Smooth muscle cell (in vitro differentiated cells): ENCODE measurements at regions not wholly inside any gene's neighbourhood (a gene's known extent, or its start where the extent isn't known, plus 50 kb on each side); places are given as distances from the start of the nearest gene placed in this dataset.

ENCODE experiments used
- DNase-seq: peaks from one replicate; lab custom pipeline; 2025; ENCODE audit not compliant: unreplicated experiment; lab: John Stamatoyannopoulos, UW
- H2AFZ ChIP-seq: fragments of 200-600 bp; sonication (generic); 2 replicates; pipeline ENCODE4 v1.6.0; 2016; ENCODE audit warnings: antibody characterized with exemption, low read depth, mild to moderate bottlenecking
- H3F3A ChIP-seq: fragments of 200-600 bp; sonication (generic); 2 replicates; pipeline ENCODE4 v1.6.0; 2017; ENCODE audit warnings: antibody characterized with exemption, low read depth
- H3K27ac ChIP-seq: fragments of 200-600 bp; sonication (generic); 2 replicates; pipeline ENCODE4 v1.5.1; 2016; ENCODE audit warnings: low read depth, mild to moderate bottlenecking
- H3K27me3 ChIP-seq: fragments of 200-600 bp; sonication (generic); 2 replicates; pipeline ENCODE4 v1.6.1; 2016; ENCODE audit warnings: low read depth, mild to moderate bottlenecking
- H3K36me3 ChIP-seq: fragments of 200-600 bp; sonication (generic); 2 replicates; pipeline ENCODE4 v1.5.1; 2016; ENCODE audit warnings: low read depth
- H3K4me1 ChIP-seq: fragments of 200-600 bp; sonication (generic); 2 replicates; pipeline ENCODE4 v1.5.1; 2016; ENCODE audit warnings: low read depth
- H3K4me2 ChIP-seq: fragments of 200-600 bp; sonication (generic); 2 replicates; pipeline ENCODE4 v1.6.0; 2016; ENCODE audit warnings: mild to moderate bottlenecking
- H3K4me3 ChIP-seq: fragments of 200-600 bp; sonication (generic); 2 replicates; pipeline ENCODE4 v1.5.1; 2016; ENCODE audit warnings: mild to moderate bottlenecking
- H3K79me2 ChIP-seq: fragments of 200-600 bp; sonication (generic); 2 replicates; pipeline ENCODE4 v1.6.0; 2016; ENCODE audit warnings: low read depth, mild to moderate bottlenecking
- H3K9ac ChIP-seq: fragments of 200-600 bp; sonication (generic); 2 replicates; pipeline ENCODE4 v1.6.0; 2016; ENCODE audit warnings: low read depth
- H3K9me3 ChIP-seq: fragments of 200-600 bp; sonication (generic); replicated peaks from 2 replicates; pipeline ENCODE4 v1.5.1; 2016; ENCODE audit warnings: low read depth
- H4K20me1 ChIP-seq: fragments of 200-600 bp; sonication (generic); 2 replicates; pipeline ENCODE4 v1.6.0; 2016; ENCODE audit warnings: low read depth
- WGBS: methylation state at CpG from one replicate; pipeline ENCODE4 v1.1.7; 2016; ENCODE audit warnings: low lambda C conversion rate; 5-methylcytosine and 5-hydroxymethylcytosine counted together
- TF ChIP-seq, protein P1 (sequence below): fragments of 200-600 bp; sonication (generic); IDR thresholded peaks from 2 replicates; pipeline ENCODE4 v1.5.1; 2017; ENCODE audit warnings: borderline replicate concordance, mild to moderate bottlenecking, antibody characterized with exemption; ENCODE audit not compliant: insufficient read depth, poor library complexity, severe bottlenecking

- H2AFZ ChIP-seq, result no peak overlapping the region
- TF ChIP-seq, protein P1, sequence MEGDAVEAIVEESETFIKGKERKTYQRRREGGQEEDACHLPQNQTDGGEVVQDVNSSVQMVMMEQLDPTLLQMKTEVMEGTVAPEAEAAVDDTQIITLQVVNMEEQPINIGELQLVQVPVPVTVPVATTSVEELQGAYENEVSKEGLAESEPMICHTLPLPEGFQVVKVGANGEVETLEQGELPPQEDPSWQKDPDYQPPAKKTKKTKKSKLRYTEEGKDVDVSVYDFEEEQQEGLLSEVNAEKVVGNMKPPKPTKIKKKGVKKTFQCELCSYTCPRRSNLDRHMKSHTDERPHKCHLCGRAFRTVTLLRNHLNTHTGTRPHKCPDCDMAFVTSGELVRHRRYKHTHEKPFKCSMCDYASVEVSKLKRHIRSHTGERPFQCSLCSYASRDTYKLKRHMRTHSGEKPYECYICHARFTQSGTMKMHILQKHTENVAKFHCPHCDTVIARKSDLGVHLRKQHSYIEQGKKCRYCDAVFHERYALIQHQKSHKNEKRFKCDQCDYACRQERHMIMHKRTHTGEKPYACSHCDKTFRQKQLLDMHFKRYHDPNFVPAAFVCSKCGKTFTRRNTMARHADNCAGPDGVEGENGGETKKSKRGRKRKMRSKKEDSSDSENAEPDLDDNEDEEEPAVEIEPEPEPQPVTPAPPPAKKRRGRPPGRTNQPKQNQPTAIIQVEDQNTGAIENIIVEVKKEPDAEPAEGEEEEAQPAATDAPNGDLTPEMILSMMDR, result no peak
- 90% methylated on average over 10 of the region's 10 CpGs for WGBS
Measured at GRCh38 chr2:105674859-105675541, 69.7 kb upstream of the NCK2 start.

GRCh38 chr2:105674401-105674800, 70.3 kb upstream of the NCK2 start:
- TF ChIP-seq, protein P1, result no peak
- no peaks in the 10 kb centered on the region for H4K20me1 ChIP-seq
- DNase-seq, result no peak
- no peak overlapping the region for H3K27ac ChIP-seq
- H3K9ac ChIP-seq, result no peak overlapping the region
- H3K9me3 ChIP-seq, result no peaks in the 10 kb centered on the region
- H3K4me1 ChIP-seq, result no peaks in the 10 kb centered on the region
- no peak overlapping the region for H2AFZ ChIP-seq
- no peaks in the 10 kb centered on the region for H3K36me3 ChIP-seq
- WGBS, result 81% methylated on average over 7 of the region's 7 CpGs
- no peaks in the 10 kb centered on the region for H3F3A ChIP-seq
- peaks cover 9% of the 10 kb centered on the region for H3K27me3 ChIP-seq
- H3K4me3 ChIP-seq, result no peak overlapping the region
- no peak overlapping the region for H3K4me2 ChIP-seq
- no peaks in the 10 kb centered on the region for H3K79me2 ChIP-seq

More at GRCh38 chr2:105674859-105675541, 69.7 kb upstream of the NCK2 start:
- H3K36me3 ChIP-seq, result no peaks in the 10 kb centered on the region
- H3K9me3 ChIP-seq, result no peaks in the 10 kb centered on the region
- H3K4me3 ChIP-seq, result no peak overlapping the region
- no peaks in the 10 kb centered on the region for H3K4me1 ChIP-seq
- H3K27me3 ChIP-seq, result peaks cover 9% of the 10 kb centered on the region
- H3K9ac ChIP-seq, result no peak overlapping the region
- H3K79me2 ChIP-seq, result no peaks in the 10 kb centered on the region
- H4K20me1 ChIP-seq, result no peaks in the 10 kb centered on the region
- H3K4me2 ChIP-seq, result no peak overlapping the region
- no peak overlapping the region for H3K27ac ChIP-seq
- no peak for DNase-seq
- no peaks in the 10 kb centered on the region for H3F3A ChIP-seq

DNA sequence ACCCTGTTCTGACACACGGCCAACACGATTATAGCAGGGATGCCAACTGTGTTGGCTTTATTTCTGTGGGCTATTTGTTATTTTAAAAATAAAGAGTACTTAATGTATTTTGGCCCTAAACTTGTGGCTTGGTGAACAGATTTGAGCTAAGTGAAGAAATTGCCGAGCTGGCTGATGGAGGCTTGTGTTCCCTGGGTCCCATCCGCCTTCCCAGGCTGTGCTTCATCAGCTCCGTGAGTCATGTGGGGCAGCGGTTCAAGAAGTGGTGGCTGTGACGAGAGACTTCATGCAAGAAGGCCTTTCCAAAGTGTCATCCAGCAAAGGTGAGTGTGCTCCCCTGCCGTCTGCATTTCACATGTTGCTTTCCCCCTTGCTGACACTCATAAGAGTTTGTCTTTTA, 73.6 kb upstream of the NCK2 start:
- DNase-seq, result no peak
- H3F3A ChIP-seq, result no peaks in the 10 kb centered on the region
- H3K4me1 ChIP-seq, result no peaks in the 10 kb centered on the region
- H3K27me3 ChIP-seq, result no peaks in the 10 kb centered on the region
- no peak overlapping the region for H3K4me3 ChIP-seq
- H2AFZ ChIP-seq, result no peak overlapping the region
- TF ChIP-seq, protein P1, result no peak
- H4K20me1 ChIP-seq, result no peaks in the 10 kb centered on the region
- H3K4me2 ChIP-seq, result no peak overlapping the region
- 91% methylated on average over 8 of the region's 8 CpGs for WGBS
- peaks cover under 1% of the 10 kb centered on the region for H3K9me3 ChIP-seq
- no peak overlapping the region for H3K27ac ChIP-seq
- H3K36me3 ChIP-seq, result no peaks in the 10 kb centered on the region
- H3K9ac ChIP-seq, result no peak overlapping the region
- no peaks in the 10 kb centered on the region for H3K79me2 ChIP-seq

DNA sequence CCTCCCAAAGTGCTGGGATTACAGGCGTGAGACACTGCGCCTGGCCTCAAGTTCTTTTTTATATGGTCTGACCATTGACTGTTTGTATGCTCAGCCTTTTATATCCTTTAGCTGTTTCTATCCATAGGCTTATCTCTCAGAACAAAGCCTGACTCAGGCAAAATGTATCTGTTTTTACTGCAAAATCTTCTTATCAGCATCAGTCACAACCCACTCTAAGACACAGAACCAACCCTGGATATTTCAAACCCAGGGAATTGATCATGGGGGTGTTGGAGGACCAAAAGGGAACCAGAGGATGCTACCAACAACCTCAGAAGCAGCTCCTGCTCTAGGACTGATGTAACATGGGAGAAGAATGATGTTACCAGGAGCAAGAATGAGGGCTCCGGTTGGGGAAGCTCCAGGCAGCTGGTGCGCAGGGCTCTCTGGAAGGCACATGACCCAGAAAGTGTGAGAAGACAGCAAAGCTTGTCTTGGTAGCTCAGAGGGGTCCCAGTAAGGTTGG, 75.3 kb upstream of the NCK2 start:
- no peaks in the 10 kb centered on the region for H3K27me3 ChIP-seq
- H3K79me2 ChIP-seq, result no peaks in the 10 kb centered on the region
- DNase-seq, result no peak
- no peaks in the 10 kb centered on the region for H4K20me1 ChIP-seq
- H3K4me1 ChIP-seq, result no peaks in the 10 kb centered on the region
- 93% methylated on average over 4 of the region's 4 CpGs for WGBS
- no peak overlapping the region for H2AFZ ChIP-seq
- TF ChIP-seq, protein P1, result no peak
- H3K27ac ChIP-seq, result no peak overlapping the region
- H3K36me3 ChIP-seq, result no peaks in the 10 kb centered on the region
- H3K9ac ChIP-seq, result no peak overlapping the region
- peaks cover 16% of the 10 kb centered on the region for H3K9me3 ChIP-seq
- no peak overlapping the region for H3K4me2 ChIP-seq
- no peaks in the 10 kb centered on the region for H3F3A ChIP-seq
- H3K4me3 ChIP-seq, result no peak overlapping the region
